ENCODE measurements at regions not wholly inside any gene's neighbourhood (a gene's known extent, or its start where the extent isn't known, plus 50 kb on each side); places are given as distances from the start of the nearest gene placed in this dataset.

- Histone ChIP-seq H3K36me3 (ENCODE audit: control insufficient read depth in 3 of 3, insufficient read depth in 2 of 3, low read depth in 1 of 3, low read length in 3 of 3) (no peaks in the 10 kb centered on the region), H3K27me3 (ENCODE audit: control insufficient read depth in 3 of 3, insufficient read depth in 3 of 3, low read length in 3 of 3) (peaks cover 0 to 3% (median 0%) of the 10 kb centered on the region in 3 donors), H3K9me3 (ENCODE audit: control insufficient read depth in 2 of 2, insufficient read depth in 1 of 2, low read depth in 1 of 2, low read length in 1 of 2) (no peaks in the 10 kb centered on the region), H3K27ac (ENCODE audit: low read depth in 1 of 3, low read length in 2 of 3) (no peak overlapping the region), H3K4me3 (ENCODE audit: low read depth in 1 of 3, low read length in 3 of 3) (no peak overlapping the region), H3K4me1 (ENCODE audit: control insufficient read depth in 3 of 3, insufficient read depth in 2 of 3, low read depth in 1 of 3, low read length in 2 of 3) (no peaks in the 10 kb centered on the region)
- 78 to 84% (median 79%) methylated on average over 13 of the region's 13 CpGs for WGBS, 3 donors
- DNase-seq (no peak), FAIRE-seq (no peak)
Measured at GRCh38 chr15:69730281-69731080, 277.9 kb downstream of the RPLP1 start.

GRCh38 chr15:69731081-69731330, 278.4 kb downstream of the RPLP1 start:
- Histone ChIP-seq H3K4me1 (ENCODE audit: control insufficient read depth in 3 of 3, insufficient read depth in 2 of 3, low read depth in 1 of 3, low read length in 2 of 3) (no peaks in the 10 kb centered on the region), H3K9me3 (ENCODE audit: control insufficient read depth in 2 of 2, insufficient read depth in 1 of 2, low read depth in 1 of 2, low read length in 1 of 2) (no peaks in the 10 kb centered on the region), H3K27me3 (ENCODE audit: control insufficient read depth in 3 of 3, insufficient read depth in 3 of 3, low read length in 3 of 3) (peaks cover 0 to 3% (median 0%) of the 10 kb centered on the region in 3 donors), H3K27ac (ENCODE audit: low read depth in 1 of 3, low read length in 2 of 3) (no peak overlapping the region), H3K4me3 (ENCODE audit: low read depth in 1 of 3, low read length in 3 of 3) (no peak overlapping the region), H3K36me3 (ENCODE audit: control insufficient read depth in 3 of 3, insufficient read depth in 2 of 3, low read depth in 1 of 3, low read length in 3 of 3) (no peaks in the 10 kb centered on the region)
- WGBS, 3 donors = 84 to 96% (median 95%) methylated on average over 2 of the region's 2 CpGs
- no peak for DNase-seq
- FAIRE-seq = no peak

DNA sequence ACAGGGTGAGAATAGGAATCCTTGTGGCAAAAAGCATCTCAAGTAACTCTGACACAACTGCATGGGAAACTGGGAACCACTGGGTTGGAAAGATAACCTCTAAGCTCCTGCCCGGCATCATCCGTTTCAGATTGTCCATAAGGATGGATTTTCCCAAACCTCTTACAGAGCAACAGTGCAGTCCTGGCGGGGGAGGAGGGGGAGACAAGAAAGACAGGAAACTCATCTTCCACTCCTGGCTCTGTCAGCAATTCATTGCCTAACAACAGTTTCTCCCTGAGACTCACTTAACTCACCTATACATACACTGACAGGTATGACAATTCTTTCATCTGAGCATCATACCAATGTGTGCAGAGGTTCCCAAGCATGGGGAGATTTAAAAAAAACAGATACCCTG, 279.0 kb downstream of the RPLP1 start:
- Histone ChIP-seq H3K9me3 (ENCODE audit: control insufficient read depth in 2 of 2, insufficient read depth in 1 of 2, low read depth in 1 of 2, low read length in 1 of 2) (no peaks in the 10 kb centered on the region), H3K4me1 (ENCODE audit: control insufficient read depth in 3 of 3, insufficient read depth in 2 of 3, low read depth in 1 of 3, low read length in 2 of 3) (no peaks in the 10 kb centered on the region), H3K27me3 (ENCODE audit: control insufficient read depth in 3 of 3, insufficient read depth in 3 of 3, low read length in 3 of 3) (no peaks in the 10 kb centered on the region), H3K27ac (ENCODE audit: low read depth in 1 of 3, low read length in 2 of 3) (no peak overlapping the region), H3K4me3 (ENCODE audit: low read depth in 1 of 3, low read length in 3 of 3) (no peak overlapping the region), H3K36me3 (ENCODE audit: control insufficient read depth in 3 of 3, insufficient read depth in 2 of 3, low read depth in 1 of 3, low read length in 3 of 3) (no peaks in the 10 kb centered on the region)
- FAIRE-seq (no peak), DNase-seq (no peak)
- 89 to 95% (median 94%) methylated on average over 3 of the region's 3 CpGs for WGBS, 3 donors

DNA sequence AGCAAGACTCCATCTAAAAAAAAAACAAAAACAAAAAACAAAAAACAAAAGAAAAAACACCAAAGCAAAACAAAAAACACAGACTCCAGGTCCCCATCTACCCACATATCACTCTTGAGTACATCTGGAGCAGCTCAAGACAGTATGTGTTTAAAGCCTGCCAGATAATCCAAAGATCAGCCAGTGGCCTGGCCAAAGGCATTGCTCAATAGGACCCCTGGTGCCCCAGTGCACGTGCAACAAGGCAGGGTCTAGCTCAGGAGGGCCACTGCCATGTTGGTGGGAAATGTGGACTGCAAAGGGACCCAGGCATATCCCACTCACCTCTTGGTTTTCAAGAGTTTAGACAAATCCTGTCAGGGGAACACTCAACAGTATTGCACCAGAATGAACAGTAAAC, 279.5 kb downstream of the RPLP1 start:
- H3K36me3 ChIP-seq (ENCODE audit: control insufficient read depth in 3 of 3, insufficient read depth in 2 of 3, low read depth in 1 of 3, low read length in 3 of 3) = no peaks in the 10 kb centered on the region
- WGBS, 3 donors = 27 to 59% (median 53%) methylated on average over 1 of the region's 1 CpG
- no peak overlapping the region for H3K27ac ChIP-seq (ENCODE audit: low read depth in 1 of 3, low read length in 2 of 3)
- H3K4me1 ChIP-seq (ENCODE audit: control insufficient read depth in 3 of 3, insufficient read depth in 2 of 3, low read depth in 1 of 3, low read length in 2 of 3) = no peaks in the 10 kb centered on the region
- no peaks in the 10 kb centered on the region for H3K27me3 ChIP-seq (ENCODE audit: control insufficient read depth in 3 of 3, insufficient read depth in 3 of 3, low read length in 3 of 3)
- DNase-seq (no peak), FAIRE-seq (no peak)
- peaks cover 0 to under 1% of the 10 kb centered on the region in 2 donors for H3K9me3 ChIP-seq (ENCODE audit: control insufficient read depth in 2 of 2, insufficient read depth in 1 of 2, low read depth in 1 of 2, low read length in 1 of 2)
- no peak overlapping the region for H3K4me3 ChIP-seq (ENCODE audit: low read depth in 1 of 3, low read length in 3 of 3)

- no peak overlapping the region for H3K4me3 ChIP-seq (ENCODE audit: low read depth in 1 of 3, low read length in 3 of 3)
- DNase-seq (no peak), FAIRE-seq (no peak)
- peaks cover 0 to 5% (median 0%) of the 10 kb centered on the region in 3 donors for H3K4me1 ChIP-seq (ENCODE audit: control insufficient read depth in 3 of 3, insufficient read depth in 2 of 3, low read depth in 1 of 3, low read length in 2 of 3)
- 81 to 93% (median 88%) methylated on average over 5 of the region's 5 CpGs for WGBS, 3 donors
- peaks cover 0 to 3% of the 10 kb centered on the region in 2 donors for H3K9me3 ChIP-seq (ENCODE audit: control insufficient read depth in 2 of 2, insufficient read depth in 1 of 2, low read depth in 1 of 2, low read length in 1 of 2)
- H3K27me3 ChIP-seq (ENCODE audit: control insufficient read depth in 3 of 3, insufficient read depth in 3 of 3, low read length in 3 of 3) = no peaks in the 10 kb centered on the region
- no peak overlapping the region for H3K27ac ChIP-seq (ENCODE audit: low read depth in 1 of 3, low read length in 2 of 3)
- no peaks in the 10 kb centered on the region for H3K36me3 ChIP-seq (ENCODE audit: control insufficient read depth in 3 of 3, insufficient read depth in 2 of 3, low read depth in 1 of 3, low read length in 3 of 3)
Measured at GRCh38 chr15:69734699-69735098, 282.1 kb downstream of the RPLP1 start.

DNA sequence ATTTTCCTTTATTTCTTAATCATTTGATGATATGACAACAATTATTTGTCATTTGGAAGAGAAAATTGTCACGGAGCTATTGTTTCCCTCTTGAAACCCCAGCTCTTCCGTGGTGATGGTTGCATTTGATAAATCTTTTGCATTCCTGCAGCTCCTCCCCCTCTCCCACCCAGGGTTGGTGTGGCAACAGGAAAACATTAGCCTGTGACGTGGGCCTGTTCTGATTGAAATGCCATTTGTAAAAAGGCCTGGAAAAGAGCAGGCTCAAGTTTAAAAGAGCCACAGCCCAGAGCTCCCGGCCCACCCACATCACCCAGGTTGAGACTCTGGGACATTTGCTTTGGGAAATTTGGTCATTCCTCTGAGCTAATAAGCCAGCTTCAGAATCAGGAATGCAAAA, 282.5 kb downstream of the RPLP1 start:
- H3K36me3 ChIP-seq (ENCODE audit: control insufficient read depth in 3 of 3, insufficient read depth in 2 of 3, low read depth in 1 of 3, low read length in 3 of 3) = no peaks in the 10 kb centered on the region
- peaks cover 0 to 5% (median 0%) of the 10 kb centered on the region in 3 donors for H3K4me1 ChIP-seq (ENCODE audit: control insufficient read depth in 3 of 3, insufficient read depth in 2 of 3, low read depth in 1 of 3, low read length in 2 of 3)
- no peak for FAIRE-seq
- peaks cover 0 to 3% of the 10 kb centered on the region in 2 donors for H3K9me3 ChIP-seq (ENCODE audit: control insufficient read depth in 2 of 2, insufficient read depth in 1 of 2, low read depth in 1 of 2, low read length in 1 of 2)
- no peak for DNase-seq
- H3K27me3 ChIP-seq (ENCODE audit: control insufficient read depth in 3 of 3, insufficient read depth in 3 of 3, low read length in 3 of 3) = no peaks in the 10 kb centered on the region
- 59 to 81% (median 79%) methylated on average over 4 of the region's 4 CpGs for WGBS, 3 donors
- no peak overlapping the region for H3K27ac ChIP-seq (ENCODE audit: low read depth in 1 of 3, low read length in 2 of 3)
- no peak overlapping the region for H3K4me3 ChIP-seq (ENCODE audit: low read depth in 1 of 3, low read length in 3 of 3)

- H3K9me3 ChIP-seq (ENCODE audit: control insufficient read depth in 2 of 2, insufficient read depth in 1 of 2, low read depth in 1 of 2, low read length in 1 of 2) = peaks cover 0 to 8% of the 10 kb centered on the region in 2 donors
- no peak overlapping the region for H3K27ac ChIP-seq (ENCODE audit: low read depth in 1 of 3, low read length in 2 of 3)
- H3K4me3 ChIP-seq (ENCODE audit: low read depth in 1 of 3, low read length in 3 of 3) = no peak overlapping the region
- no peaks in the 10 kb centered on the region for H3K27me3 ChIP-seq (ENCODE audit: control insufficient read depth in 3 of 3, insufficient read depth in 3 of 3, low read length in 3 of 3)
- no peaks in the 10 kb centered on the region for H3K36me3 ChIP-seq (ENCODE audit: control insufficient read depth in 3 of 3, insufficient read depth in 2 of 3, low read depth in 1 of 3, low read length in 3 of 3)
- DNase-seq = no peak
- no peak for FAIRE-seq
- peaks cover 0 to 5% (median 0%) of the 10 kb centered on the region in 3 donors for H3K4me1 ChIP-seq (ENCODE audit: control insufficient read depth in 3 of 3, insufficient read depth in 2 of 3, low read depth in 1 of 3, low read length in 2 of 3)
- WGBS, 3 donors = 67 to 96% (median 82%) methylated on average over 3 of the region's 3 CpGs
Measured at GRCh38 chr15:69736161-69736560, 283.5 kb downstream of the RPLP1 start.

DNA sequence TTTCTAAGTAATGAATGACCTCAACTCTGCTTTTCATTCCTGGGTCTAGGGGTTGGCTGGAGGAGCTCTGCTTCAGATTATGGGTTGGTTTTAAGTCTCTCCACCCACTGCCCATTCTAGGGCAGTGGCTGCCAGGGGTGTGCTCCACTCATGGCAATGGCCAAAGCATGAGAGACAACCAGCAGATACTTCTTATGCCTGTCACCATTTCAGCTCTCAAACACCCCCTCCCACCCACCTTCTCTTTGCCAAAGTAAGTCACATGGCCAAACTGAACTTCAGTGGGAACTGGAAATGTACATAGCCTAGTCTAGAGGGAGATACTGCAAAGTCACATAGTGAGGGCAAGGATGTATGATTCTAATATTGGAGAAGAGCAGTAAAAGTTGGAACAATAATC, 285.3 kb downstream of the RPLP1 start:
- no peaks in the 10 kb centered on the region for H3K27me3 ChIP-seq (ENCODE audit: control insufficient read depth in 3 of 3, insufficient read depth in 3 of 3, low read length in 3 of 3)
- H3K36me3 ChIP-seq (ENCODE audit: control insufficient read depth in 3 of 3, insufficient read depth in 2 of 3, low read depth in 1 of 3, low read length in 3 of 3) = no peaks in the 10 kb centered on the region
- peaks cover 0 to 5% (median 0%) of the 10 kb centered on the region in 3 donors for H3K4me1 ChIP-seq (ENCODE audit: control insufficient read depth in 3 of 3, insufficient read depth in 2 of 3, low read depth in 1 of 3, low read length in 2 of 3)
- DNase-seq (no peak), FAIRE-seq (no peak)
- H3K27ac ChIP-seq (ENCODE audit: low read depth in 1 of 3, low read length in 2 of 3) = no peak overlapping the region
- peaks cover 0 to 8% of the 10 kb centered on the region in 2 donors for H3K9me3 ChIP-seq (ENCODE audit: control insufficient read depth in 2 of 2, insufficient read depth in 1 of 2, low read depth in 1 of 2, low read length in 1 of 2)
- no peak overlapping the region for H3K4me3 ChIP-seq (ENCODE audit: low read depth in 1 of 3, low read length in 3 of 3)

GRCh38 chr15:69740684-69741083, 288.1 kb downstream of the RPLP1 start:
- DNase-seq (no peak), FAIRE-seq (no peak)
- Histone ChIP-seq H3K36me3 (ENCODE audit: control insufficient read depth in 3 of 3, insufficient read depth in 2 of 3, low read depth in 1 of 3, low read length in 3 of 3) (no peaks in the 10 kb centered on the region), H3K27me3 (ENCODE audit: control insufficient read depth in 3 of 3, insufficient read depth in 3 of 3, low read length in 3 of 3) (no peaks in the 10 kb centered on the region), H3K4me3 (ENCODE audit: low read depth in 1 of 3, low read length in 3 of 3) (no peak overlapping the region), H3K4me1 (ENCODE audit: control insufficient read depth in 3 of 3, insufficient read depth in 2 of 3, low read depth in 1 of 3, low read length in 2 of 3) (peaks cover 0 to 5% (median 0%) of the 10 kb centered on the region in 3 donors), H3K9me3 (ENCODE audit: control insufficient read depth in 2 of 2, insufficient read depth in 1 of 2, low read depth in 1 of 2, low read length in 1 of 2) (peaks cover 0 to 8% of the 10 kb centered on the region in 2 donors), H3K27ac (ENCODE audit: low read depth in 1 of 3, low read length in 2 of 3) (no peak overlapping the region)
- 87 to 96% (median 88%) methylated on average over 1 of the region's 1 CpG for WGBS, 3 donors

All from small intestine (tissue), 7 donors.